ENCODE measurements at regions not wholly inside any gene's neighbourhood (a gene's known extent, or its start where the extent isn't known, plus 50 kb on each side); places are given as distances from the start of the nearest gene placed in this dataset.

DNA sequence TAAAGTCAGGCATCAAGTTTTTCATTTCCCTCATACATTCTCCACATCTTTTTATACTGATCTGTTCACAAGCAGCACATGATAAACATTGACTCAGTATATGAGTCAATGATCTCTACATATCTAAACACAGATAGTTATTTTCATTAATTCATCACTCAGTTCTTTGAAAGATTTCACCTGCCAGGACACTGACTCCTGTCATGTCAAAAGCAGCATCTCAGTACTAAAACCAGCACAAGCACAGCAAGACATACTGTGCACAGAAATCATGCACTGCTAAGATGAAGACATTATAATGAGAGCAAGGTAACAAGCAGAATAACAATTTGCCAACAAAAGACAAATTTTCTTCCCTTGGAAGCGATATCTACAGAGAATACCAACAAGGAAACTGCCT is 206.1 kb upstream of the COX7C start:
- TF ChIP-seq TEAD4 (IDR thresholded peaks at IDR 0.05) (no peak), RAD21 (IDR thresholded peaks at IDR 0.05; ENCODE audit: low read depth) (no peak), ZBTB7A (IDR thresholded peaks at IDR 0.05; ENCODE audit: low read depth) (no peak), EP300 (IDR thresholded peaks at IDR 0.05; ENCODE audit: borderline replicate concordance) (no peak), FOXM1 (IDR thresholded peaks at IDR 0.05; ENCODE audit: borderline replicate concordance, low read depth) (no peak), CREB1 (IDR thresholded peaks at IDR 0.05; ENCODE audit: low read depth) (no peak), NFIC (IDR thresholded peaks at IDR 0.05) (no peak), TCF12 (IDR thresholded peaks at IDR 0.05; ENCODE audit: low read depth) (no peak)
